Mesenchymal stem cell (in vitro differentiated cells and primary cell): ENCODE measurements at regions not wholly inside any gene's neighbourhood (a gene's known extent, or its start where the extent isn't known, plus 50 kb on each side); places are given as distances from the start of the nearest gene placed in this dataset.

Experiments
- DNase-seq: peaks from one replicate; pipeline ENCODE4 v3.0.0-alpha.2; 2013
- H2AFZ ChIP-seq: one replicate; pipeline ENCODE4 v1.6.1; 2013; ENCODE audit warnings: low read depth, mild to moderate bottlenecking, control low read depth, inconsistent platforms, low read length, moderate library complexity
- H2AK5ac ChIP-seq: 2 replicates; pipeline ENCODE4 v1.6.1; 2013; ENCODE audit warnings: low read length, moderate library complexity, mild to moderate bottlenecking, inconsistent platforms; ENCODE audit not compliant: severe bottlenecking
- H2BK120ac ChIP-seq: one replicate; pipeline ENCODE4 v1.6.1; 2013; ENCODE audit warnings: low read depth, mild to moderate bottlenecking, inconsistent platforms, low read length, moderate library complexity
- H2BK12ac ChIP-seq, 2 experiments: one replicate each; pipeline ENCODE4 v1.6.1; 2013; ENCODE audit warnings: inconsistent platforms in 2 of 2, low read length in 2 of 2, mild to moderate bottlenecking in 2 of 2, moderate library complexity in 2 of 2, control low read depth in 1 of 2
- H2BK15ac ChIP-seq: one replicate; pipeline ENCODE4 v1.6.1; 2013; ENCODE audit warnings: mild to moderate bottlenecking, low read depth, inconsistent platforms; ENCODE audit not compliant: poor library complexity, severe bottlenecking
- H2BK5ac ChIP-seq: 2 replicates; pipeline ENCODE4 v1.6.1; 2013; ENCODE audit warnings: low read depth, mild to moderate bottlenecking, low read length, control low read depth, inconsistent platforms; ENCODE audit not compliant: poor library complexity, severe bottlenecking
- H3K14ac ChIP-seq, 2 experiments: one replicate each; pipeline ENCODE4 v1.6.1; 2013; ENCODE audit warnings: inconsistent platforms in 2 of 2, low read length in 2 of 2, control low read depth in 1 of 2, mild to moderate bottlenecking in 1 of 2, moderate library complexity in 1 of 2
- H3K18ac ChIP-seq, 2 experiments: one replicate each; pipeline ENCODE4 v1.6.1; 2013; ENCODE audit warnings: inconsistent platforms in 2 of 2, low read length in 2 of 2, control low read depth in 1 of 2, low read depth in 1 of 2, mild to moderate bottlenecking in 1 of 2
- H3K23ac ChIP-seq, 2 experiments: one replicate each; pipeline ENCODE4 v1.6.1; 2013; ENCODE audit warnings: inconsistent platforms in 2 of 2, low read length in 2 of 2, mild to moderate bottlenecking in 2 of 2, moderate library complexity in 2 of 2, control low read depth in 1 of 2
- H3K27ac ChIP-seq: 2 replicates; pipeline ENCODE4 v1.5.1; 2013; ENCODE audit warnings: mild to moderate bottlenecking, moderate library complexity, low read length, control low read depth, inconsistent platforms; ENCODE audit not compliant: poor library complexity, severe bottlenecking
- H3K27me3 ChIP-seq, 2 experiments: 2 replicates each; pipeline versions ENCODE4 v1.6.1 to v1.7.0; 2013; ENCODE audit warnings: low read length in 2 of 2, mild to moderate bottlenecking in 2 of 2, moderate library complexity in 2 of 2, control low read depth in 1 of 2, inconsistent platforms in 1 of 2; ENCODE audit not compliant: control insufficient read depth in 1 of 2, insufficient read depth in 1 of 2
- H3K36me3 ChIP-seq, 2 experiments: 2 replicates each; pipeline versions ENCODE4 v1.6.1 to v1.7.0; 2013; ENCODE audit warnings: low read length in 2 of 2, control low read depth in 1 of 2, inconsistent platforms in 1 of 2, low read depth in 1 of 2, mild to moderate bottlenecking in 1 of 2; ENCODE audit not compliant: insufficient read depth in 2 of 2, control insufficient read depth in 1 of 2
- H3K4ac ChIP-seq, 2 experiments: one replicate each; pipeline ENCODE4 v1.6.1; 2013; ENCODE audit warnings: inconsistent platforms in 2 of 2, low read length in 2 of 2, mild to moderate bottlenecking in 2 of 2, moderate library complexity in 2 of 2, control low read depth in 1 of 2, low read depth in 1 of 2
- H3K4me1 ChIP-seq: 2 replicates; pipeline ENCODE4 v1.6.1; 2013; ENCODE audit warnings: low read depth, low read length, control low read depth; ENCODE audit not compliant: control insufficient read depth, insufficient read depth
- H3K4me2 ChIP-seq: 2 replicates; pipeline ENCODE4 v1.6.1; 2013; ENCODE audit warnings: low read length, mild to moderate bottlenecking, inconsistent platforms; ENCODE audit not compliant: poor library complexity, severe bottlenecking
- H3K4me3 ChIP-seq, 2 experiments: 2 replicates each; pipeline versions ENCODE4 v1.5.1 to v1.7.0; 2013; ENCODE audit warnings: low read length in 2 of 2, mild to moderate bottlenecking in 2 of 2, control low read depth in 1 of 2, low read depth in 1 of 2; ENCODE audit not compliant: insufficient read depth in 1 of 2
- H3K79me1 ChIP-seq: replicated peaks from 2 replicates; pipeline ENCODE4 v1.6.1; 2013; ENCODE audit warnings: mild to moderate bottlenecking, control low read depth, low read length, inconsistent platforms; ENCODE audit not compliant: poor library complexity, severe bottlenecking
- H3K9ac ChIP-seq: 2 replicates; pipeline ENCODE4 v1.7.0; 2013; ENCODE audit warnings: mild to moderate bottlenecking, low read length, moderate library complexity
- H3K9me3 ChIP-seq: 2 replicates; pipeline ENCODE4 v1.7.0; 2013; ENCODE audit warnings: mild to moderate bottlenecking, low read length; ENCODE audit not compliant: control insufficient read depth
- H4K8ac ChIP-seq: one replicate; pipeline ENCODE4 v1.6.1; 2013; ENCODE audit warnings: inconsistent platforms, mild to moderate bottlenecking, low read length, moderate library complexity
- H4K91ac ChIP-seq: one replicate; pipeline ENCODE4 v1.6.1; 2013; ENCODE audit warnings: mild to moderate bottlenecking, low read length, inconsistent platforms
- WGBS: methylation state at CpG from one replicate; pipeline ENCODE4 v1.1.7; 2013; ENCODE audit warnings: mixed read lengths; 5-methylcytosine and 5-hydroxymethylcytosine counted together

- no peaks in the 10 kb centered on the region for H3K79me1 ChIP-seq
- H3K14ac ChIP-seq, result no peak overlapping the region
- no peak overlapping the region for H3K23ac ChIP-seq
- H3K4me3 ChIP-seq, result no peak overlapping the region
- H3K27ac ChIP-seq, result no peak overlapping the region
- no peaks in the 10 kb centered on the region for H3K27me3 ChIP-seq
- H2BK15ac ChIP-seq, result no peak overlapping the region
- H3K4me2 ChIP-seq, result no peak overlapping the region
- H3K9me3 ChIP-seq, result no peaks in the 10 kb centered on the region
- no peak overlapping the region for H3K18ac ChIP-seq
- no peak overlapping the region for H3K9ac ChIP-seq
- H2BK120ac ChIP-seq, result no peak overlapping the region
- H3K36me3 ChIP-seq, result no peaks in the 10 kb centered on the region
- H4K91ac ChIP-seq, result no peak overlapping the region
- H2BK5ac ChIP-seq, result no peak overlapping the region
- no peak overlapping the region for H4K8ac ChIP-seq
- no peak overlapping the region for H2BK12ac ChIP-seq
- H3K4ac ChIP-seq, result no peak overlapping the region
- no peak overlapping the region for H2AFZ ChIP-seq
- no peaks in the 10 kb centered on the region for H3K4me1 ChIP-seq
- no peak for DNase-seq
- WGBS, result 100% methylated on average over 2 of the region's 2 CpGs
- H2AK5ac ChIP-seq, result no peak overlapping the region
Observed at GRCh38 chr18:34567857-34568256, 142.2 kb upstream of the DTNA start.

GRCh38 chr18:34576622-34577021 is 133.5 kb upstream of the DTNA start:
- no peak overlapping the region for H3K4me3 ChIP-seq
- no peak overlapping the region for H3K9ac ChIP-seq
- H3K23ac ChIP-seq, result no peak overlapping the region
- H3K4me2 ChIP-seq, result no peak overlapping the region
- H3K18ac ChIP-seq, result no peak overlapping the region
- H3K14ac ChIP-seq, result no peak overlapping the region
- no peak overlapping the region for H3K4ac ChIP-seq
- H2AK5ac ChIP-seq, result no peak overlapping the region
- H3K27me3 ChIP-seq, result no peaks in the 10 kb centered on the region
- H2BK15ac ChIP-seq, result no peak overlapping the region
- H2BK5ac ChIP-seq, result no peak overlapping the region
- no peak overlapping the region for H4K91ac ChIP-seq
- H2AFZ ChIP-seq, result no peak overlapping the region
- no peaks in the 10 kb centered on the region for H3K36me3 ChIP-seq
- no peak overlapping the region for H3K27ac ChIP-seq
- peaks cover 7% of the 10 kb centered on the region for H3K9me3 ChIP-seq
- no peak for DNase-seq
- no peak overlapping the region for H2BK120ac ChIP-seq
- no peak overlapping the region for H2BK12ac ChIP-seq
- 76% methylated on average over 6 of the region's 6 CpGs for WGBS
- H3K4me1 ChIP-seq, result no peaks in the 10 kb centered on the region
- H3K79me1 ChIP-seq, result no peaks in the 10 kb centered on the region
- H4K8ac ChIP-seq, result no peak overlapping the region

GRCh38 chr18:34583895-34584294 is 126.2 kb upstream of the DTNA start:
- no peaks in the 10 kb centered on the region for H3K4me1 ChIP-seq
- WGBS, result 100% methylated on average over 3 of the region's 4 CpGs
- no peak overlapping the region for H2AK5ac ChIP-seq
- H3K36me3 ChIP-seq, result no peaks in the 10 kb centered on the region
- H3K27ac ChIP-seq, result no peak overlapping the region
- no peak overlapping the region for H3K4me2 ChIP-seq
- H3K9me3 ChIP-seq, result peaks cover 7% of the 10 kb centered on the region
- no peak for DNase-seq
- no peak overlapping the region for H3K23ac ChIP-seq
- no peak overlapping the region for H4K91ac ChIP-seq
- H4K8ac ChIP-seq, result no peak overlapping the region
- H3K9ac ChIP-seq, result no peak overlapping the region
- H3K79me1 ChIP-seq, result no peaks in the 10 kb centered on the region
- no peak overlapping the region for H2BK5ac ChIP-seq
- no peak overlapping the region for H3K18ac ChIP-seq
- no peak overlapping the region for H3K4me3 ChIP-seq
- no peak overlapping the region for H3K14ac ChIP-seq
- no peaks in the 10 kb centered on the region for H3K27me3 ChIP-seq
- no peak overlapping the region for H2BK12ac ChIP-seq
- no peak overlapping the region for H2AFZ ChIP-seq
- H3K4ac ChIP-seq, result no peak overlapping the region
- no peak overlapping the region for H2BK120ac ChIP-seq
- no peak overlapping the region for H2BK15ac ChIP-seq

GRCh38 chr18:34590503-34590902 is 119.6 kb upstream of the DTNA start:
- Histone ChIP-seq H2AK5ac (no peak overlapping the region), H2BK5ac (no peak overlapping the region), H3K23ac (no peak overlapping the region), H3K9ac (no peak overlapping the region), H3K4me3 (no peak overlapping the region), H4K8ac (no peak overlapping the region), H2AFZ (no peak overlapping the region), H3K27me3 (no peaks in the 10 kb centered on the region), H3K27ac (no peak overlapping the region), H3K4me2 (no peak overlapping the region), H3K36me3 (no peaks in the 10 kb centered on the region), H2BK15ac (no peak overlapping the region), H4K91ac (no peak overlapping the region), H2BK120ac (no peak overlapping the region), H3K14ac (no peak overlapping the region), H2BK12ac (no peak overlapping the region), H3K9me3 (no peaks in the 10 kb centered on the region), H3K4me1 (no peaks in the 10 kb centered on the region), H3K18ac (no peak overlapping the region), H3K79me1 (no peaks in the 10 kb centered on the region), H3K4ac (no peak overlapping the region)
- no peak for DNase-seq
- WGBS, result no CpG with 5 or more reads among the region's 2 CpGs
